ENCODE measurements at regions not wholly inside any gene's neighbourhood (a gene's known extent, or its start where the extent isn't known, plus 50 kb on each side); places are given as distances from the start of the nearest gene placed in this dataset.

DNA sequence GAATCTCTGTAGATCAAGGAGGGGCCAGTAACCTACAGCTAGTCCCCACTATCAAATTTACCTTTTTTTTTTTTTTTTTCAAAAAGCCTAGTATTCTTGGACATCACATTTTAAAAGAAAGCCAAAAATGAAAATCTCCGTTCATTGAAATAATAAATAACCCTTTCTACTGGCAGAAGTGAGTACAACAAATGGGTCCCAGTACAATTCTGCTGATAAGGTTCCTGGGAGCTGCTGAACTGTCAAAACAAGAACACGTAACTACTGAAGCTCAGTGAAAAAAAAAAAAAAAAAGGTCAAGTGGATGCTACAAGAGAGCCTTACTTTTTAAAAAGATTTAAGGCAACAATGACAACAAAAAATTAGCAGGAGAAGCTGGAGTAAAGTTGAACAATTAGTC lies 464.9 kb downstream of the EPM2A start:
- in situ Hi-C loops (cut with HindIII; ENCODE audit: extremely low pct_ligation_motif_present, low pct_unique_long_range_greater_than_20kb), result no loop called here
- DNase-seq (ENCODE audit: low spot score) (no peak), ATAC-seq (no peak), FAIRE-seq (no peak)
- BruUV-seq (replicated peaks), result no TSS peak
- Histone ChIP-seq H4K20me1 (ENCODE audit: insufficient read depth, low read length) (no peaks in the 10 kb centered on the region), H3K36me3 (replicated peaks in 1 of 2; ENCODE audit: control insufficient read depth in 1 of 2, insufficient read depth in 2 of 2, low read length in 2 of 2) (no peaks in the 10 kb centered on the region), H3K9me3 (ENCODE audit: low read length) (no peaks in the 10 kb centered on the region), H3K4me1 (ENCODE audit: insufficient read depth, low read length) (peaks cover 85% of the 10 kb centered on the region), H2AFZ (ENCODE audit: low read length) (no peak overlapping the region), H3K27me3 (ENCODE audit: control insufficient read depth in 1 of 2, insufficient read depth in 2 of 2, low read length in 2 of 2) (no peaks in the 10 kb centered on the region), H3K4me3 (replicated peaks in 1 of 3; ENCODE audit: insufficient read depth in 1 of 3, low read depth in 2 of 3, low read length in 3 of 3) (no peak overlapping the region), H3K4me2 (ENCODE audit: low read depth, low read length) (no peak overlapping the region), H3K9ac (ENCODE audit: insufficient read depth, low read depth, low read length) (no peak overlapping the region), H3K27ac (ENCODE audit: extremely low read length, insufficient read depth, low read length) (no peak overlapping the region), H3K79me2 (ENCODE audit: insufficient read depth, low read length) (no peaks in the 10 kb centered on the region)
- CTCF ChIA-PET (ENCODE audit: low intra/inter-chr PET ratio, low total read pairs), result interaction anchor here (0.6 kb wide), 1 partner anchor 224 kb away, joined by 3 read pairs; no protein-coding TSS in a partner anchor
- 85% methylated on average over 2 of the region's 2 CpGs for WGBS (ENCODE audit: low lambda C conversion rate)
- TF ChIP-seq ZNF577 (CRISPR knock-in tag; IDR thresholded peaks at IDR 0.05; ENCODE audit: borderline replicate concordance, low read depth) (no peak), HNRNPK (IDR thresholded peaks at IDR 0.05; ENCODE audit: low read depth, low read length, poor library complexity, severe bottlenecking) (peak; percentile 12), RBFOX2 (IDR thresholded peaks at IDR 0.05; ENCODE audit: low read depth, low read length) (no peak), THAP11 (CRISPR knock-in tag; IDR thresholded peaks at IDR 0.05) (no peak), NFE2 (CRISPR knock-in tag; IDR thresholded peaks at IDR 0.05) (no peak), NCOR1 (IDR thresholded peaks at IDR 0.05; ENCODE audit: borderline replicate concordance, low read length) (no peak), CBX5 (CRISPR knock-in tag; IDR thresholded peaks at IDR 0.05; ENCODE audit: borderline replicate concordance) (no peak), GATAD1 (CRISPR knock-in tag; IDR thresholded peaks at IDR 0.05) (no peak), ZBTB8A (CRISPR knock-in tag; IDR thresholded peaks at IDR 0.05; ENCODE audit: borderline replicate concordance, low read depth) (no peak)
- TF ChIP-seq, protein P1, sequence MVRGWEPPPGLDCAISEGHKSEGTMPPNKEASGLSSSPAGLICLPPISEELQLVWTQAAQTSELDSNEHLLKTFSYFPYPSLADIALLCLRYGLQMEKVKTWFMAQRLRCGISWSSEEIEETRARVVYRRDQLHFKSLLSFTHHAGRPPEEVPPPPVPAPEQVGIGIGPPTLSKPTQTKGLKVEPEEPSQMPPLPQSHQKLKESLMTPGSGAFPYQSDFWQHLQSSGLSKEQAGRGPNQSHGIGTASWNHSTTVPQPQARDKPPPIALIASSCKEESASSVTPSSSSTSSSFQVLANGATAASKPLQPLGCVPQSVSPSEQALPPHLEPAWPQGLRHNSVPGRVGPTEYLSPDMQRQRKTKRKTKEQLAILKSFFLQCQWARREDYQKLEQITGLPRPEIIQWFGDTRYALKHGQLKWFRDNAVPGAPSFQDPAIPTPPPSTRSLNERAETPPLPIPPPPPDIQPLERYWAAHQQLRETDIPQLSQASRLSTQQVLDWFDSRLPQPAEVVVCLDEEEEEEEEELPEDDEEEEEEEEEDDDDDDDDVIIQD (CRISPR knock-in tag; IDR thresholded peaks at IDR 0.05; ENCODE audit: low read depth), result no peak
- TF ChIP-seq, protein P2, sequence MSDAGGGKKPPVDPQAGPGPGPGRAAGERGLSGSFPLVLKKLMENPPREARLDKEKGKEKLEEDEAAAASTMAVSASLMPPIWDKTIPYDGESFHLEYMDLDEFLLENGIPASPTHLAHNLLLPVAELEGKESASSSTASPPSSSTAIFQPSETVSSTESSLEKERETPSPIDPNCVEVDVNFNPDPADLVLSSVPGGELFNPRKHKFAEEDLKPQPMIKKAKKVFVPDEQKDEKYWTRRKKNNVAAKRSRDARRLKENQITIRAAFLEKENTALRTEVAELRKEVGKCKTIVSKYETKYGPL (CRISPR knock-in tag; IDR thresholded peaks at IDR 0.05), result no peak
- TF ChIP-seq, protein P3, sequence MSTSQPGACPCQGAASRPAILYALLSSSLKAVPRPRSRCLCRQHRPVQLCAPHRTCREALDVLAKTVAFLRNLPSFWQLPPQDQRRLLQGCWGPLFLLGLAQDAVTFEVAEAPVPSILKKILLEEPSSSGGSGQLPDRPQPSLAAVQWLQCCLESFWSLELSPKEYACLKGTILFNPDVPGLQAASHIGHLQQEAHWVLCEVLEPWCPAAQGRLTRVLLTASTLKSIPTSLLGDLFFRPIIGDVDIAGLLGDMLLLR (CRISPR knock-in tag; IDR thresholded peaks at IDR 0.05), result no peak
- TF ChIP-seq, protein P4, sequence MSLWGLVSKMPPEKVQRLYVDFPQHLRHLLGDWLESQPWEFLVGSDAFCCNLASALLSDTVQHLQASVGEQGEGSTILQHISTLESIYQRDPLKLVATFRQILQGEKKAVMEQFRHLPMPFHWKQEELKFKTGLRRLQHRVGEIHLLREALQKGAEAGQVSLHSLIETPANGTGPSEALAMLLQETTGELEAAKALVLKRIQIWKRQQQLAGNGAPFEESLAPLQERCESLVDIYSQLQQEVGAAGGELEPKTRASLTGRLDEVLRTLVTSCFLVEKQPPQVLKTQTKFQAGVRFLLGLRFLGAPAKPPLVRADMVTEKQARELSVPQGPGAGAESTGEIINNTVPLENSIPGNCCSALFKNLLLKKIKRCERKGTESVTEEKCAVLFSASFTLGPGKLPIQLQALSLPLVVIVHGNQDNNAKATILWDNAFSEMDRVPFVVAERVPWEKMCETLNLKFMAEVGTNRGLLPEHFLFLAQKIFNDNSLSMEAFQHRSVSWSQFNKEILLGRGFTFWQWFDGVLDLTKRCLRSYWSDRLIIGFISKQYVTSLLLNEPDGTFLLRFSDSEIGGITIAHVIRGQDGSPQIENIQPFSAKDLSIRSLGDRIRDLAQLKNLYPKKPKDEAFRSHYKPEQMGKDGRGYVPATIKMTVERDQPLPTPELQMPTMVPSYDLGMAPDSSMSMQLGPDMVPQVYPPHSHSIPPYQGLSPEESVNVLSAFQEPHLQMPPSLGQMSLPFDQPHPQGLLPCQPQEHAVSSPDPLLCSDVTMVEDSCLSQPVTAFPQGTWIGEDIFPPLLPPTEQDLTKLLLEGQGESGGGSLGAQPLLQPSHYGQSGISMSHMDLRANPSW (CRISPR knock-in tag; IDR thresholded peaks at IDR 0.05; ENCODE audit: borderline replicate concordance), result 0 out of 2 replicates have a peak, but pooled peaks have one; percentile 7
- POLR2A ChIA-PET, result no interaction called here
- intact Hi-C loops (cut with micrococcal nuclease; ENCODE audit: unreplicated experiment), result no loop called here

All from HepG2 (cell line).